DMS79 (cell line): ENCODE measurements at regions not wholly inside any gene's neighbourhood (a gene's known extent, or its start where the extent isn't known, plus 50 kb on each side); places are given as distances from the start of the nearest gene placed in this dataset.

Source experiments
- DNase-seq: peaks from one replicate; lab custom pipeline; 2025; lab: John Stamatoyannopoulos, UW

GRCh38 chr9:93372391-93372790, 79.1 kb upstream of the FAM120A start:
- no peak for DNase-seq

- no peak for DNase-seq
Observed at GRCh38 chr9:93376411-93376810, 75.1 kb upstream of the FAM120A start.

GRCh38 chr9:93378276-93378675, 73.2 kb upstream of the FAM120A start:
- DNase-seq: no peak

- DNase-seq: no peak
Observed at GRCh38 chr9:93379051-93379450, 72.4 kb upstream of the FAM120A start.

DNA sequence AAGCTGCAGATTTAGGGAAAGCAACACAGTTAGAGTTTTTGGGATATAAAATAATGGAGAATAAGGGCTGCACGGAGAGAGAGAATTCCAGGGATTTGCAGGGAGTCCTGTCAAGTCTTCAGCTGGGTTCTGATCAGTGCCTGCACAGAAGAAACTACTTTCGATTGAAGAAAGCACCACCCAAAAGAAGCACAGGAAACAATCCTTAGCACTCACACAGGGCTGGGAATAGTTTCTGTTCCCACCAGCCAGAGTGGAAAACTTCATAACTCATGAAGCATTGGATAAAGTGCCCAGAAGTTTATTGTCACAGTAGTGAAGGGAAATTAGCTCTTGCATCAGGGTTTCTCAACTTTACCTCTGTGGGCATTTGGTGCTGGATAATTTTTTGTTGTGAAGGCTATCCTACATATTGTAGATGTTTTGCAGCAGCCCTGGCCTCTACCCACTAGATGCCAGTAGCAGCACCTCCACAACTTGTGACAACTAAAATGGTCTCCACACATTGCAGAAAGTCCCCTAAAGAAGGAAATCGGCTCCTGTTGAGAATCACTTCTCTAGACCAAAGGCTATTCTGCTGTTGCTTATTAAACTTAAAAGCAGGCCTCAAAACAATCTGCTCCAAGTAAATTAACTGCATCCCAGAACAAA, 71.0 kb upstream of the FAM120A start:
- DNase-seq: no peak

- peak; percentile 4 for DNase-seq
Observed at GRCh38 chr9:93387791-93388190, 63.7 kb upstream of the FAM120A start.

- DNase-seq: no peak
Observed at GRCh38 chr9:93390953-93391515, 60.5 kb upstream of the FAM120A start.

- no peak for DNase-seq
Observed at GRCh38 chr9:93391898-93392297, 59.6 kb upstream of the FAM120A start.

GRCh38 chr9:93392974-93393373, 58.5 kb upstream of the FAM120A start:
- DNase-seq: no peak
